ENCODE measurements at regions not wholly inside any gene's neighbourhood (a gene's known extent, or its start where the extent isn't known, plus 50 kb on each side); places are given as distances from the start of the nearest gene placed in this dataset.
A peak's percentile ranks its signal among the peaks of the same experiment; 100 is the strongest.

- Histone ChIP-seq H3K36me3 (ENCODE audit: low read depth) (no peaks in the 10 kb centered on the region), H3K27ac (no peak overlapping the region), H3K9me3 (ENCODE audit: low read depth) (no peaks in the 10 kb centered on the region), H3K4me3 (no peak overlapping the region), H3K9ac (no peak overlapping the region), H4K20me1 (ENCODE audit: insufficient read depth) (no peaks in the 10 kb centered on the region), H3K4me1 (ENCODE audit: insufficient read depth) (no peaks in the 10 kb centered on the region), H3F3A (ENCODE audit: insufficient read depth) (no peaks in the 10 kb centered on the region), H3K4me2 (ENCODE audit: unreplicated experiment) (no peak overlapping the region), H2AFZ (no peak overlapping the region), H3K27me3 (replicated peaks; ENCODE audit: insufficient read depth) (no peaks in the 10 kb centered on the region), H3K9me2 (ENCODE audit: insufficient read depth) (no peaks in the 10 kb centered on the region), H3K79me2 (ENCODE audit: insufficient read depth) (no peaks in the 10 kb centered on the region)
- DNase-seq, result peak; percentile 21
- WGBS, 2 experiments (ENCODE audit: low coverage in 1 of 2, low lambda C conversion rate in 2 of 2, missing lambda C conversion rate in 2 of 2), result 40 to 45% methylated on average over 3 of the region's 3 CpGs
- in situ Hi-C loops (cut with MboI), result no loop called here
- TF ChIP-seq EZH2phosphoT487 (IDR thresholded peaks at IDR 0.05; ENCODE audit: insufficient read depth, low read depth) (no peak), EZH2 (IDR thresholded peaks at IDR 0.05; ENCODE audit: insufficient read depth, poor library complexity, severe bottlenecking) (no peak)
Measured at GRCh38 chr12:87086118-87086891, 830.1 kb upstream of the MGAT4C start.

GRCh38 chr12:87085286-87085685 is 829.1 kb upstream of the MGAT4C start:
- Histone ChIP-seq H3F3A (ENCODE audit: insufficient read depth) (no peaks in the 10 kb centered on the region), H3K36me3 (ENCODE audit: low read depth) (no peaks in the 10 kb centered on the region), H3K4me2 (ENCODE audit: unreplicated experiment) (no peak overlapping the region), H3K9me2 (ENCODE audit: insufficient read depth) (no peaks in the 10 kb centered on the region), H3K9me3 (ENCODE audit: low read depth) (no peaks in the 10 kb centered on the region), H3K27me3 (replicated peaks; ENCODE audit: insufficient read depth) (no peaks in the 10 kb centered on the region), H3K9ac (no peak overlapping the region), H3K4me1 (ENCODE audit: insufficient read depth) (no peaks in the 10 kb centered on the region), H4K20me1 (ENCODE audit: insufficient read depth) (no peaks in the 10 kb centered on the region), H3K27ac (no peak overlapping the region), H3K79me2 (ENCODE audit: insufficient read depth) (no peaks in the 10 kb centered on the region), H2AFZ (no peak overlapping the region), H3K4me3 (no peak overlapping the region)
- DNase-seq, result no peak
- TF ChIP-seq EZH2 (IDR thresholded peaks at IDR 0.05; ENCODE audit: insufficient read depth, poor library complexity, severe bottlenecking) (no peak), EZH2phosphoT487 (IDR thresholded peaks at IDR 0.05; ENCODE audit: insufficient read depth, low read depth) (no peak)
- in situ Hi-C loops (cut with MboI), result no loop called here

DNA sequence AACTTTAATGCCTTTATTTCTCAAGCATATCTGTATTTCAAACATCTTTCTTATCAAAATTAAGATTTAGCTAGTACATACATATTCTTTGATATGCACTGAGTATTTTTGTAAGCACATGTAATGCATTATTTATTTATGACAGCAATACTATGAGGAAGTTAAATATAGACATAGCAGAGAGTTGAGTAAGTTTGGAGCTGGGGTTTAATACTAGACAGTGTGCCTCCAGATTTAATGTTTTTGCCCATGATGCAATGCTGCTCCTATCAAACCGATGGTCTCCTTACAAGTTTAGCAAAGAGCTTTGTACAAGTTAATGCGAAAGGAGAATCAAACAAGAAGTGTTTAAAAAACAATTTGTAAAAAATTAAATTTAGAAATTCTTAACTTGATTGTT is 826.6 kb upstream of the MGAT4C start:
- WGBS, 2 experiments (ENCODE audit: low coverage in 1 of 2, low lambda C conversion rate in 2 of 2, missing lambda C conversion rate in 2 of 2), result 25 to 35% methylated on average over 2 of the region's 2 CpGs
- DNase-seq, result peak; percentile 3

DNA sequence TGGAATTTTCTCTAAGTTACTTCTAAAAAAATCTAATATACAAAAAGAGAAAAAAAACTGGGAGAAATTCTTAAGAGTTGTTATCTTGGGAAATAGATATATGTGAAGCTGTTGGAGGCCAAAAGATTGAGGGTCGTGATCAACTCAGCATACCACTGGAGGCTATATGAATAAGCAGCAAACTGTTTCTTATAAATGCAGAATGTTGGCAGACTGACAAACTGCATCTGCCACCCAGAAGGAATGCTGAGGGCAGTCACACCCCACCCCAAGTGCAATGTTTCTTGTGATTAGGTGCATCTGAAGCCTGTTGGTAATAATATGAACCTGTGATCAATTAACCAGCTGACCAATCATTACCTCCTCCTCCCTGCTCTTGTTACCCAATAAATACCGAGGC is 818.6 kb upstream of the MGAT4C start:
- in situ Hi-C loops (cut with MboI), result no loop called here
- Histone ChIP-seq H3K9me2 (ENCODE audit: insufficient read depth) (no peaks in the 10 kb centered on the region), H3K9me3 (ENCODE audit: low read depth) (no peaks in the 10 kb centered on the region), H4K20me1 (ENCODE audit: insufficient read depth) (no peaks in the 10 kb centered on the region), H3K4me2 (ENCODE audit: unreplicated experiment) (no peak overlapping the region), H2AFZ (no peak overlapping the region), H3K36me3 (ENCODE audit: low read depth) (no peaks in the 10 kb centered on the region), H3K79me2 (ENCODE audit: insufficient read depth) (no peaks in the 10 kb centered on the region), H3F3A (ENCODE audit: insufficient read depth) (no peaks in the 10 kb centered on the region), H3K4me3 (no peak overlapping the region), H3K27ac (no peak overlapping the region), H3K9ac (no peak overlapping the region), H3K27me3 (replicated peaks; ENCODE audit: insufficient read depth) (no peaks in the 10 kb centered on the region), H3K4me1 (ENCODE audit: insufficient read depth) (no peaks in the 10 kb centered on the region)
- 0 to 4% methylated on average over 2 of the region's 2 CpGs for WGBS, 2 experiments (ENCODE audit: low coverage in 1 of 2, low lambda C conversion rate in 2 of 2, missing lambda C conversion rate in 2 of 2)
- TF ChIP-seq EZH2phosphoT487 (IDR thresholded peaks at IDR 0.05; ENCODE audit: insufficient read depth, low read depth) (no peak), EZH2 (IDR thresholded peaks at IDR 0.05; ENCODE audit: insufficient read depth, poor library complexity, severe bottlenecking) (no peak)
- peak; percentile 41 for DNase-seq

More for the DNA sequence above, 826.6 kb upstream of the MGAT4C start:
- no peak overlapping the region for H2AFZ ChIP-seq
- no peaks in the 10 kb centered on the region for H3K9me3 ChIP-seq (ENCODE audit: low read depth)
- H3K4me1 ChIP-seq (ENCODE audit: insufficient read depth), result no peaks in the 10 kb centered on the region
- H3K9me2 ChIP-seq (ENCODE audit: insufficient read depth), result no peaks in the 10 kb centered on the region
- H3K36me3 ChIP-seq (ENCODE audit: low read depth), result no peaks in the 10 kb centered on the region
- H3K27me3 ChIP-seq (replicated peaks; ENCODE audit: insufficient read depth), result no peaks in the 10 kb centered on the region
- H3K4me2 ChIP-seq (ENCODE audit: unreplicated experiment), result no peak overlapping the region
- TF ChIP-seq EZH2phosphoT487 (IDR thresholded peaks at IDR 0.05; ENCODE audit: insufficient read depth, low read depth) (no peak), EZH2 (IDR thresholded peaks at IDR 0.05; ENCODE audit: insufficient read depth, poor library complexity, severe bottlenecking) (no peak)
- no peak overlapping the region for H3K27ac ChIP-seq
- no peaks in the 10 kb centered on the region for H3F3A ChIP-seq (ENCODE audit: insufficient read depth)
- in situ Hi-C loops (cut with MboI), result no loop called here
- H3K9ac ChIP-seq, result no peak overlapping the region
- H4K20me1 ChIP-seq (ENCODE audit: insufficient read depth), result no peaks in the 10 kb centered on the region
- no peaks in the 10 kb centered on the region for H3K79me2 ChIP-seq (ENCODE audit: insufficient read depth)
- H3K4me3 ChIP-seq, result no peak overlapping the region
